ENCODE measurements at regions not wholly inside any gene's neighbourhood (a gene's known extent, or its start where the extent isn't known, plus 50 kb on each side); places are given as distances from the start of the nearest gene placed in this dataset.

GRCh38 chr6:165034271-165034741 lies 275.1 kb downstream of the C6orf118 start:
- BruUV-seq (replicated peaks), result no TSS peak
- POLR2A ChIA-PET, result no interaction called here

More at GRCh38 chr6:165034271-165034741, 275.1 kb downstream of the C6orf118 start:
- no peaks in the 10 kb centered on the region for H3K9me2 ChIP-seq (ENCODE audit: insufficient read depth)
- H3K9me3 ChIP-seq (ENCODE audit: control insufficient read depth in 1 of 2, insufficient read depth in 1 of 2, low read depth in 1 of 2, low read length in 2 of 2), result peaks cover 6 to 10% of the 10 kb centered on the region in 2 experiments; a peak in 2 of 4 replicates
- H3K4me2 ChIP-seq (ENCODE audit: low read length), result no peak overlapping the region
- no peak overlapping the region for H3K4me3 ChIP-seq (replicated peaks in 1 of 2; ENCODE audit: low read depth in 1 of 2, low read length in 2 of 2)
- CTCF ChIA-PET, result no interaction called here
- intact Hi-C loops (cut with micrococcal nuclease), result no loop called here
- ATAC-seq, result no peak
- H3K27me3 ChIP-seq (ENCODE audit: insufficient read depth, low read length), result no peaks in the 10 kb centered on the region
- H3K36me3 ChIP-seq (ENCODE audit: control insufficient read depth in 1 of 2, insufficient read depth in 2 of 2, low read length in 2 of 2), result no peaks in the 10 kb centered on the region
- no peaks in the 10 kb centered on the region for H3K79me2 ChIP-seq (ENCODE audit: insufficient read depth, low read length)
- TF ChIP-seq REST (IDR thresholded peaks at IDR 0.05; ENCODE audit: low read depth), result no peak
- no peak overlapping the region for H3K9ac ChIP-seq (ENCODE audit: low read length)
- no peaks in the 10 kb centered on the region for H3K4me1 ChIP-seq (ENCODE audit: control insufficient read depth in 1 of 2, insufficient read depth in 2 of 2, low read length in 2 of 2)
- no peaks in the 10 kb centered on the region for H4K20me1 ChIP-seq (ENCODE audit: insufficient read depth)
- RAD21 ChIA-PET (ENCODE audit: low non-redundant PET in 1 of 2, low total read pairs in 2 of 2, uncharacterized antibody in 2 of 2, unreplicated experiment in 2 of 2), result no interaction called here
- H3K27ac ChIP-seq (ENCODE audit: low read depth, low read length), result no peak overlapping the region
- no peak for DNase-seq (ENCODE audit: low read depth, low spot score)
- H2AFZ ChIP-seq (ENCODE audit: low read depth, low read length, poor library complexity, severe bottlenecking), result no peak overlapping the region
